ENCODE measurements at regions not wholly inside any gene's neighbourhood (a gene's known extent, or its start where the extent isn't known, plus 50 kb on each side); places are given as distances from the start of the nearest gene placed in this dataset.
"Not testable (repeated sequence)": the region's sequence is repeated elsewhere in the genome, so short reads cannot be mapped to it uniquely, and the experiment has no call there.

DNA sequence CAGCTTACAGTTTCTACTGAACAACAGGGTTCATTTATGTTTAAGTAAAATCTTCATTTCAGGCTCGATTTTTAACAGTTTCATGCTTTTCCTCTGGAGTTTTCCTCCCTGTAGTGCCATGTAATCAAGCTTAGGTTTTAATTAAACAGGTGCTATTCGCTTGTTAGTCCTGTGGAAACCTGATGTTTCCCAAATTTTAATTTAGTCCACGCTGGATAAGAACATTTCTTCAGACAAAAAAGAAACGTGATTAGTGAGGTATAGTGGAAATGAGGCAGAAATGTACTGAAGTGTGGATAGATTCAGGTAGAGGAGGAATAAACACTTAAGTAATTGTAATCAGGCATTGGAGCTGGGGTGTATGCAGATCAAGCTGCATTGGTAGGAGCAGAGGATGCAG lies 1217.5 kb downstream of the AACS start:
- peaks cover 11% of the 10 kb centered on the region for H3K9me3 Mint-ChIP-seq
- no peak for DNase-seq
- H3K4me3 Mint-ChIP-seq: no peak overlapping the region
- H3K27me3 Mint-ChIP-seq: no peaks in the 10 kb centered on the region
- ChIA-PET CTCF (no interaction called here), POLR2A (no interaction called here)
- H3K27ac Mint-ChIP-seq: no peak overlapping the region
- intact Hi-C loops (cut with micrococcal nuclease): no loop called here
- no peaks in the 10 kb centered on the region for H3K36me3 Mint-ChIP-seq (ENCODE audit: low read depth)
- no peaks in the 10 kb centered on the region for H3K4me1 Mint-ChIP-seq
- no peak for ATAC-seq (ENCODE audit: low read depth)
- TF ChIP-seq, protein P1, sequence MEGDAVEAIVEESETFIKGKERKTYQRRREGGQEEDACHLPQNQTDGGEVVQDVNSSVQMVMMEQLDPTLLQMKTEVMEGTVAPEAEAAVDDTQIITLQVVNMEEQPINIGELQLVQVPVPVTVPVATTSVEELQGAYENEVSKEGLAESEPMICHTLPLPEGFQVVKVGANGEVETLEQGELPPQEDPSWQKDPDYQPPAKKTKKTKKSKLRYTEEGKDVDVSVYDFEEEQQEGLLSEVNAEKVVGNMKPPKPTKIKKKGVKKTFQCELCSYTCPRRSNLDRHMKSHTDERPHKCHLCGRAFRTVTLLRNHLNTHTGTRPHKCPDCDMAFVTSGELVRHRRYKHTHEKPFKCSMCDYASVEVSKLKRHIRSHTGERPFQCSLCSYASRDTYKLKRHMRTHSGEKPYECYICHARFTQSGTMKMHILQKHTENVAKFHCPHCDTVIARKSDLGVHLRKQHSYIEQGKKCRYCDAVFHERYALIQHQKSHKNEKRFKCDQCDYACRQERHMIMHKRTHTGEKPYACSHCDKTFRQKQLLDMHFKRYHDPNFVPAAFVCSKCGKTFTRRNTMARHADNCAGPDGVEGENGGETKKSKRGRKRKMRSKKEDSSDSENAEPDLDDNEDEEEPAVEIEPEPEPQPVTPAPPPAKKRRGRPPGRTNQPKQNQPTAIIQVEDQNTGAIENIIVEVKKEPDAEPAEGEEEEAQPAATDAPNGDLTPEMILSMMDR (IDR thresholded peaks at IDR 0.05): no peak

DNA sequence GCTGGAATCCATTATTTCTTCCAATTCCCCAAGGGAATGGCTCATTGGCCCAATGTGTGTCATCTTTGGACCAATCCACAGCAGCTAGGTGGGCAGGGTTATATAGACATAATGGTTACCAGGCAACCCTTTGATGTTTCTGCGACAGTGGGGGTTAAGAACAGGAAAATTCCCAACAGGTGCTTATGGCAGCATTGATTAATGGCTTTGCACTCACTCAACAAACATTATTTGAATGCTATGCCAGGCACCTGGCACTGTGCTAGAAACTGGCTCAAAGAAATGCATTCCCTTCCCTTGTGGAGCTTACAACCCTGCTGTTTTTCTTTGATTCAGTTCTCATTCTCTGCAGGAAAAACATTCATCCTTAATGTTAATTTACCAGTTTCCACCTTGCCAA lies 1221.0 kb downstream of the AACS start:
- Mint-ChIP-seq H3K4me1 (no peaks in the 10 kb centered on the region), H3K4me3 (no peak overlapping the region), H3K36me3 (ENCODE audit: low read depth) (no peaks in the 10 kb centered on the region), H3K27me3 (no peaks in the 10 kb centered on the region), H3K27ac (no peak overlapping the region), H3K9me3 (peaks cover 11% of the 10 kb centered on the region)
- intact Hi-C loops (cut with micrococcal nuclease): no loop called here
- no peak for DNase-seq
- POLR2A ChIA-PET: no interaction called here
- no peak for ATAC-seq (ENCODE audit: low read depth)
- CTCF ChIA-PET: no interaction called here
- TF ChIP-seq, protein P1 (IDR thresholded peaks at IDR 0.05): no peak

DNA sequence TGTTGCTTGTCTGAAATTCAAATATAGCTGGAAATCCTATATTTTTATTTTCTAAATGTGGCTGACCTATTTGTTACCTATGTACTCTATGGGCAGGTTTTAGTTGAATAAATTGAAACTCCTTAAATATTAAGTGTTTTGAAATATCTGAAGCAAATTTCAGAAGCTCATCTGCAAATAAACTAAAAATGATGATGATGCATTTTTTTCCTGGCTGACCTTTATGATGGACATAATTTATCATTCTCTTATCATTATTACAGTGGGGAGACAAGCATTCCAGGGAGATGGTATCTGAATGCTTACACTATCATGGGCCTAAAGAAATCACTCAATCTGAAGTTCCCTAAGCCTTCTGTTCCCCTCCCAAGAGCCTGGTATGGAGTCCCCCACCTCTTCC lies 1225.2 kb downstream of the AACS start:
- H3K4me1 Mint-ChIP-seq: no peaks in the 10 kb centered on the region
- H3K27ac Mint-ChIP-seq: no peak overlapping the region
- intact Hi-C loops (cut with micrococcal nuclease): no loop called here
- ChIA-PET POLR2A (no interaction called here), CTCF (no interaction called here)
- no peak for ATAC-seq (ENCODE audit: low read depth)
- peaks cover 17% of the 10 kb centered on the region for H3K9me3 Mint-ChIP-seq
- no peaks in the 10 kb centered on the region for H3K27me3 Mint-ChIP-seq
- TF ChIP-seq, protein P1 (IDR thresholded peaks at IDR 0.05): no peak
- no peak for DNase-seq
- H3K36me3 Mint-ChIP-seq (ENCODE audit: low read depth): no peaks in the 10 kb centered on the region
- no peak overlapping the region for H3K4me3 Mint-ChIP-seq

DNA sequence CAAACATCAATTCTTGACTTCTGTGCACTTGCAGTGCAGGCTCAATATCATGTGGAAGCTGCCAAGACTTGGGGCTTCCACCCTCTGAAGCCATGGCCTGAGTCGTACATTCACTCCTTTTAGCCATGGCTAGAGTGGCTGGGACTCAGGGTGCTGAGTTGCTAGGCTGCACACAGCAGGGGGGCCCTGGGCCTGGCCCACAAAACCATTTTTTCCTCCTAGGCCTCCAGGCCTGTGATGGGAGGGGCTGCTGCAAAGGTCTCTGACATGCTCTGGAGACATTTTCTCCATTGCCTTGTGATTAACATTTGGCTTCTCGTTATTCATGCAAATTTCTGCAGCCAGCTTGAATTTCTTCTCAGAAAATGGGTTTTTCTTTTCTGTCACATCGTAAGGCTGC lies 1226.8 kb downstream of the AACS start:
- H3K4me1 Mint-ChIP-seq; H3K27ac Mint-ChIP-seq; H3K27me3 Mint-ChIP-seq; H3K4me3 Mint-ChIP-seq; ATAC-seq (ENCODE audit: low read depth); DNase-seq; POLR2A ChIA-PET; intact Hi-C loops (cut with micrococcal nuclease); H3K36me3 Mint-ChIP-seq (ENCODE audit: low read depth): not testable (repeated sequence)
- H3K9me3 Mint-ChIP-seq: peaks cover 16% of the 10 kb centered on the region
- CTCF ChIA-PET: interaction anchor here (0.6 kb wide), 1 partner anchor 966 kb away, joined by 4 read pairs; no protein-coding TSS in a partner anchor

DNA sequence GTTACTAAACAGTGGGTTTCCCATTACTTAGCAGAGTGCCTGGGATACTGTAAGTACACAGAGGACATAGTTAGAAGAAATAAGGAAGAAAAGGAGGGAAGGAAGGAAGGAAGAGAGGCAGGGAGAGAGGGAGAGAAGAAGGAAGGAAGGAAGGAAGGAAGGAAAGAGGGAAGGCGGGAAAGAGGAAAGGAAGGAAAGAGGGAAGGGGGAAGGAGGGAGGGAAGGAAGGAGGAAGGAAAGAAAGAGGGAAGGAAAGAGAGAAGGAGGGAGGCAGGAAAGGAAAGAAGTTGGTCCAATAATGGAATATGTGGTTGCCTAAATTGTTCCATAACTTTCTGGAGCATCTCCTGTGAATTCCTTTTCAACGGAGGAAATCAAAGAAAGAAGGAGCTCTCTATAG lies 1230.4 kb downstream of the AACS start:
- ATAC-seq (ENCODE audit: low read depth) (no peak), DNase-seq (no peak)
- Mint-ChIP-seq H3K9me3 (peaks cover 15% of the 10 kb centered on the region), H3K27me3 (no peaks in the 10 kb centered on the region), H3K36me3 (ENCODE audit: low read depth) (no peaks in the 10 kb centered on the region), H3K4me3 (no peak overlapping the region), H3K4me1 (no peaks in the 10 kb centered on the region), H3K27ac (no peak overlapping the region)
- TF ChIP-seq, protein P1 (IDR thresholded peaks at IDR 0.05): no peak
- POLR2A ChIA-PET: no interaction called here
- intact Hi-C loops (cut with micrococcal nuclease): no loop called here
- CTCF ChIA-PET: no interaction called here

DNA sequence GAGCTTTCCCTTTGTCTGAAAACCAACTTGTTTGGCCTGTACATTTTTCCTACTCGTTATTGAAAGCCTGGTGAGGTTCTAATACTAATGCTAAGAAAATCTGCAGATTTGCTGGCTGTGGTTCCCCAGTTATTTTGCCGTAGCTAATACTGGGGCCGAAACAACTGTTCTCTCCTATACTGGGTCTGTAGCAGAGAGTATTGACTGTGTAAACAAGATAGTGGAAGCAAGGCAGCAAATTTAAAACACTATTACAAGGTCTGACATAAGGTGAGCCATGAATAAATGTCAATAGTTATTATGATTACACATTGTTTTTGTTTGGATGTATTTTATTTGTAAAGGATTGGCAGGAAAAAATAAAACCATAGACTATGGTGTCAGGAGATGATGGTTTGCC lies 1244.0 kb downstream of the AACS start:
- Mint-ChIP-seq H3K4me3 (no peak overlapping the region), H3K36me3 (ENCODE audit: low read depth) (no peaks in the 10 kb centered on the region), H3K27me3 (no peaks in the 10 kb centered on the region), H3K27ac (no peak overlapping the region), H3K9me3 (peaks cover 11% of the 10 kb centered on the region), H3K4me1 (no peaks in the 10 kb centered on the region)
- CTCF ChIA-PET: no interaction called here
- TF ChIP-seq, protein P1 (IDR thresholded peaks at IDR 0.05): no peak
- DNase-seq (no peak), ATAC-seq (ENCODE audit: low read depth) (no peak)
- intact Hi-C loops (cut with micrococcal nuclease): no loop called here
- POLR2A ChIA-PET: no interaction called here

Measured in activated B cell treated with CpG ODN at 0.5 μM for 24 hours (primary cell).